ENCODE measurements at regions not wholly inside any gene's neighbourhood (a gene's known extent, or its start where the extent isn't known, plus 50 kb on each side); places are given as distances from the start of the nearest gene placed in this dataset.
A peak's percentile ranks its signal among the peaks of the same experiment; 100 is the strongest.

DNA sequence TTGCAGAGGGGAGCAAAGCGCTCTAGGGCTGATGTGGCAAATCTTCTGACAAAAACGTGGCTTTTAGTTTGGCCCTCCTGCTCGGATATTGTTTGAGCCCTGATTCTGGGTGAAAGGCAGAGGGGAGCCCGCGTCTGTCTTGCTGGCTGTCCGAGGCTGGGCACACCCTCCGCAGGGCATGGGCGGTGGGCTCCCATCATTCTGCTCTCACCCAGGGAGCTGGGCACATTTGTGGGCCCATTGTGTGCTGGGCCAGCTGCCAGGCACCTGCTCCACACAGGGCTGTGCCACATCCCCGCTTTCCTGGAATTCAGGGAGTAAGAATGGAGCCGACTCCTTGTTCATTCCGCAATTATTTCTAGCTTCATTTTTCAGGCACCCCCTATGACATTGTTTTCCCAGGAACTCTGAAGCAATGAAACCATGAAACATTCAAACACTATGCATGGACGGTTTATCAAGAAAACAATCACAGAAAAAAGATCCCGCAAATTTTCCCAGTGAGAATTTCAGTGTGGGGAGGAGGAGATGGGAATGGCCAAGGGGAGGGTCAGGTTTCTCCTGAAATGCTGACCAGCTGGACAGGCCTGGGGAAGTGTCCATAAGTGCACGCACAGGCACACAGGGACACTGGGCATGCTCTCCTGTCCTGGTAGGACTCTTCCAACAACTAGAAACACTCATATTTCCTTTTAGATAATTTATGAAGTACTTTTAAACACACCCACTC, 341.1 kb downstream of the CXCL12 start:
- CTCF ChIA-PET: no interaction called here
- Mint-ChIP-seq H3K27me3 (ENCODE audit: low read depth) (peaks cover 25% of the 10 kb centered on the region), H3K36me3 (ENCODE audit: low read depth) (no peaks in the 10 kb centered on the region), H3K9me3 (ENCODE audit: insufficient read depth) (no peaks in the 10 kb centered on the region), H3K27ac (no peak overlapping the region), H3K4me1 (ENCODE audit: low read depth) (no peaks in the 10 kb centered on the region), H3K4me3 (no peak overlapping the region)
- POLR2A ChIA-PET: no interaction called here
- ATAC-seq (no peak), DNase-seq (no peak)

DNA sequence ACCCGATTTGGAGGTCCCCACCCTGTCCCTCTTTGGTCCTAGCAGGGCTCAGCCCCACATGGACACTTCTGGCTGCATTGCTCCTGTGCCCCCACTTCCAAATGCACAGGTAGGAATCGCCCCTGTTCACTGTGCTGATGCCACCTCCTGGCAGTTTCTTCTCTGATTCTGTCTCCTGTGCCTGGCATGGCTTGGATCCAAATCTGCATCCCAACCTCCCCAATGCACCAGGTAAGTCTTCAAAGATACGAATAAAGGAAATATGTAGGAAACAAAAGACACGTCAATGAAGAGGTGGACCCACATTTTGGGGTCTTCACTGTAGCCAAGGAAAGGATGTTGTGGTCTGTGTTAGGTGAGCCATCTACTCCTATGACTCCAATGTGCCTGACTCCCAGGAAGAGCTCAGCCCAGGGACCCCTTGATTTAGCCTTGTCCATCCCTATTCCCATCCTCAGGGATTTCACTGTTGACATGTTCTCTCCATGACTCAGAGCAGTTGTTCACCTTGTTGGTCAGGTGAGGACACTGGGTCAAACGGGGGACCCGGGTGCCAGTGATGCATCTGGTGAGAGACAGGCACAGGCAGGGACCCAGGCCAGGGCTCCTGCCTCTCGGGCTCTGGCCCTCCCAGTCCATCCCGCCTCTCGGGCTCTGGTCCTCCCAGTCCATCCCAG, 341.8 kb downstream of the CXCL12 start:
- POLR2A ChIA-PET: no interaction called here
- DNase-seq (no peak), ATAC-seq (no peak)
- no peaks in the 10 kb centered on the region for H3K4me1 Mint-ChIP-seq (ENCODE audit: low read depth)
- no peak overlapping the region for H3K27ac Mint-ChIP-seq
- no peaks in the 10 kb centered on the region for H3K36me3 Mint-ChIP-seq (ENCODE audit: low read depth)
- CTCF ChIA-PET: no interaction called here
- H3K4me3 Mint-ChIP-seq: no peak overlapping the region
- no peaks in the 10 kb centered on the region for H3K9me3 Mint-ChIP-seq (ENCODE audit: insufficient read depth)
- peaks cover 25% of the 10 kb centered on the region for H3K27me3 Mint-ChIP-seq (ENCODE audit: low read depth)

DNA sequence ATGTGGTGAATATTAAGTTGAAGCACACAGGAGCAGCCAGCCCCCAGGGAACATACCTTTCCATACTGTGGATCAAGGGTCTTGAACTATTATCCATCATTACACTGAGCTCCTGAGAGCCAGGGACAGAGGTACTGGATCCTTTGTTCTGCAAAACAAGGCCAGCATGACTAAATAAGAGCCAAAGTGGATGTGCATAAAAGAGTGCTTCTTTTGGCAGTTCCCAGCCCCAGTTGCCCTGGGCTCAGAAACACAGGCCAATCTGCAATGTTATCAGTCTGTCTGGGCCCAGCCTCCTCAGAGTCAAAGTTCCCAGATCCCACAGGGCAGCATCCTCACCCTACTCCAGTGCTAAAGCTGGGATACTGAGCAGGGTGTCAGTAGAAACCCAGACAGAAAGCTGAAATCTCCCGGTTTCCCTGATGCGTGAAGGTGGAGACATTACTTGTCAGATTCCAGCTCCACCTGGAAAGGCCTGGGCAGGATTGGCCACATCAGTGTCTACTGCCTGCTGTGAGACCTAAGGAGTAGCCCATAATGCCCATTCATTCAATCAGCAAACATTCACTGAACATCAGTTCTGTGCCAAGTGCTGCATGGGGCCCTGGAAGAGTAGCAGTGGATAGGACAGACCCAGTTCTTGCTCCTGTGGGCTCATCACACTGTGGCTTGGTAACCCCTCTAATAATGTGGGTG, 342.7 kb downstream of the CXCL12 start:
- H3K27me3 Mint-ChIP-seq (ENCODE audit: low read depth): peaks cover 16% of the 10 kb centered on the region
- DNase-seq: no peak
- no peaks in the 10 kb centered on the region for H3K36me3 Mint-ChIP-seq (ENCODE audit: low read depth)
- no peak for ATAC-seq
- ChIA-PET POLR2A (no interaction called here), CTCF (no interaction called here)
- H3K27ac Mint-ChIP-seq: no peak overlapping the region
- no peaks in the 10 kb centered on the region for H3K9me3 Mint-ChIP-seq (ENCODE audit: insufficient read depth)
- no peaks in the 10 kb centered on the region for H3K4me1 Mint-ChIP-seq (ENCODE audit: low read depth)
- H3K4me3 Mint-ChIP-seq: no peak overlapping the region

GRCh38 chr10:44039599-44039998, 345.3 kb downstream of the CXCL12 start:
- Mint-ChIP-seq H3K27me3 (ENCODE audit: low read depth) (peaks cover 14% of the 10 kb centered on the region), H3K36me3 (ENCODE audit: low read depth) (no peaks in the 10 kb centered on the region), H3K4me3 (no peak overlapping the region), H3K4me1 (ENCODE audit: low read depth) (no peaks in the 10 kb centered on the region), H3K9me3 (ENCODE audit: insufficient read depth) (no peaks in the 10 kb centered on the region), H3K27ac (no peak overlapping the region)
- POLR2A ChIA-PET: no interaction called here
- ATAC-seq: no peak
- no peak for DNase-seq
- CTCF ChIA-PET: interaction anchor here (0.9 kb wide), 1 partner anchor 9 kb away, joined by 3 read pairs; no protein-coding TSS in a partner anchor

GRCh38 chr10:44036425-44036824, 348.5 kb downstream of the CXCL12 start:
- no peak overlapping the region for H3K4me3 Mint-ChIP-seq
- no peaks in the 10 kb centered on the region for H3K4me1 Mint-ChIP-seq (ENCODE audit: low read depth)
- CTCF ChIA-PET: no interaction called here
- H3K27ac Mint-ChIP-seq: no peak overlapping the region
- ATAC-seq: no peak
- DNase-seq: no peak
- H3K36me3 Mint-ChIP-seq (ENCODE audit: low read depth): no peaks in the 10 kb centered on the region
- no peaks in the 10 kb centered on the region for H3K9me3 Mint-ChIP-seq (ENCODE audit: insufficient read depth)
- POLR2A ChIA-PET: no interaction called here
- H3K27me3 Mint-ChIP-seq (ENCODE audit: low read depth): peaks cover 20% of the 10 kb centered on the region

DNA sequence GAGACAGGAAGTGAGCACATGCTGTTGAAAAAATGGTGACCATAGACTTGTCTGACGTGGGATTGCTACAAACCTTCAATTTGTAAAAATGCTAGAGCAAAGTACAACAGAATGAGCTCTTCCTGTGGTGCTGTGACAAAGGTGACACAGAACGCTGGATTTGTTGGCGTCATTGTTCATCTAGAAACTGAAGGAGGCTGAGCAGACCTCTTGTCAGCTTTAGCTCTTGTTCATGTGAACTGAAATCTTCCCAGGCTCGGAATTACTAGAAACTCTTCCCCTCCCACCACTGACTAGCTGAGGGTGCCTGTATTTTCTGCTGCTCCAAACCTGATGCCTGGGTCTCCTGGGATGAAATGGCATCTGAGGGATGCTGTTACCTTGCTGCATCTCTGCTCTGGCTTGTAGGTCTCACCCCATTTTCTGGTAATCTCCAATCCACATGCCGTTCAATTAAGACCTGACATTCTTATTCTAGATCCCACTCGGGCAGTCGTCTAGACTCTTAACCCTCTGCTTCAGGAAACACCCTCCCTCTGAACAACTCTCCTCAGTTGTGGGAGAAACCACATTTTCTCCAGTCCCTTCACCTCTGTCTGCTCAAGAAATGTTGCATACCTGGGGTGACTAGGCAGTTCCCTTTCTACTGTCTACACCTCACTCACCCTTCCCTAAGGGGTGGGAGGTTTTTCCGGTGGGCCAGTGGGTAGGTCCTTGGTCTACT, 349.3 kb downstream of the CXCL12 start:
- CTCF ChIA-PET: no interaction called here
- POLR2A ChIA-PET: no interaction called here
- no peaks in the 10 kb centered on the region for H3K9me3 Mint-ChIP-seq (ENCODE audit: insufficient read depth)
- DNase-seq: no peak
- H3K27me3 Mint-ChIP-seq (ENCODE audit: low read depth): peaks cover 16% of the 10 kb centered on the region
- H3K27ac Mint-ChIP-seq: no peak overlapping the region
- H3K4me1 Mint-ChIP-seq (ENCODE audit: low read depth): no peaks in the 10 kb centered on the region
- no peaks in the 10 kb centered on the region for H3K36me3 Mint-ChIP-seq (ENCODE audit: low read depth)
- no peak overlapping the region for H3K4me3 Mint-ChIP-seq
- no peak for ATAC-seq

DNA sequence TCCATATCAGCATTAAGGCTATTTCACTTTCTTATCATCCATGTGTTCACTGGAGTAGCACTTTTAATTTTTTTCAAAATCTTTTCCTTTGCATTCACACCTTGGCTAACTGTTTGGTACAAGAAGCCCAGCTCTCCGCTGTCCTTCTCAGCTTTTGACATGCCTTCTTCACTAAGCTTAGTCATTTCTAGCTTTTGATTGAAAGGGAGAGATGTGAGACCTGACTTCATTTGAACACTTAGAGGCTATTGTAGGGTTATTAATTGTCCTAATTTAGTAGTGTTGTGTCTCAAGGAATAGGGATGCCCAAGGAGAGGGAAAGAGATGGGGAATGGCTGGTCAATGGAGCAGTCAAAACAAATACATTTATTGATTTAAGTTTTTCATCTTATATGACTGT, 350.0 kb downstream of the CXCL12 start:
- ATAC-seq (no peak), DNase-seq (no peak)
- no peak overlapping the region for H3K27ac Mint-ChIP-seq
- CTCF ChIA-PET: no interaction called here
- peaks cover 2% of the 10 kb centered on the region for H3K4me1 Mint-ChIP-seq (ENCODE audit: low read depth)
- POLR2A ChIA-PET: no interaction called here
- H3K4me3 Mint-ChIP-seq: no peak overlapping the region
- peaks cover 12% of the 10 kb centered on the region for H3K27me3 Mint-ChIP-seq (ENCODE audit: low read depth)
- H3K36me3 Mint-ChIP-seq (ENCODE audit: low read depth): no peaks in the 10 kb centered on the region
- no peaks in the 10 kb centered on the region for H3K9me3 Mint-ChIP-seq (ENCODE audit: insufficient read depth)

DNA sequence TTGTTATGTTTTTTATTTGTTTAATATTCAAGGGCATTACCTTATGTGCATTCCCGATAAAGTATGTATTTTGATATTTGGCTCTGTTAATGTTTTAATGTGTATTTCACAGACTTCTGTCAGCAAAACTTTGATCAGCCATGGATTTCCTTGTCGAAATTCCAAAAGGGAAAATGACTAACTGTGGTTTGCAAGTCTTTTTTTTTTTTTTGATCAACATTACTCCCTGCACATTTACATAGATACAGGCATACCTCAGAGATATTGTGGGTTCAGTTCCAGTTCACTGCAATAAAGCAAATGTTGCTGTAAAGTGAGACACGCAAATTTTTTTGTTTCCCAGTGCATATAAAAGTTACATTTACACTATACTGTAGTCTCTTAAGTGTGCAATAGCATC, 351.9 kb downstream of the CXCL12 start:
- Mint-ChIP-seq H3K27me3 (ENCODE audit: low read depth) (peaks cover 12% of the 10 kb centered on the region), H3K4me3 (no peak overlapping the region), H3K36me3 (ENCODE audit: low read depth) (no peaks in the 10 kb centered on the region), H3K9me3 (ENCODE audit: insufficient read depth) (no peaks in the 10 kb centered on the region), H3K27ac (no peak overlapping the region), H3K4me1 (ENCODE audit: low read depth) (peaks cover 4% of the 10 kb centered on the region)
- POLR2A ChIA-PET: no interaction called here
- CTCF ChIA-PET: no interaction called here
- no peak for DNase-seq
- ATAC-seq: no peak

GRCh38 chr10:44032216-44032615, 352.7 kb downstream of the CXCL12 start:
- CTCF ChIA-PET: no interaction called here

DNA sequence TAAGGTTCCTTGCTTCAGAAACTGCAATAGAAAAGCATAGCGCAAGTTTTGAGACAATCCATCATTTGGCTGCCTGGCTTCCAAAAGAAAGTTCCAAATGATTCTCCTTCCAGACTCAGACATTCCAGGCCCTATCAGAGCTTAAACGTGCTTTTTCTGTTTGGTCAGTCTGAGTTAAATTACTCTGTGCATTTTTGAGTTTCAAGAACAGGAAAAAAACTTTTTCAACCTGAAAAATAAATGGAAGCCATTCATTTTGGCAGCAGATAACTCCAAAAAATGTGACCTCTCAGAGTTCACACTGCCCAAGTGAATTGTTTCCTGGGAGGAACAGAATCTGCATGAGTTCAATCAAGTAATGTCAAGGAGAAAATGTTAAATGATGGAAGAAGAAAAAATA, 354.2 kb downstream of the CXCL12 start:
- CTCF ChIA-PET: interaction anchor here (1.1 to 2.2 kb wide), 4 partner anchors 9 to 340 kb away, joined by 3 to 14 read pairs (median 3); no protein-coding TSS in a partner anchor
- H3K9me3 Mint-ChIP-seq (ENCODE audit: insufficient read depth): no peaks in the 10 kb centered on the region
- POLR2A ChIA-PET: no interaction called here

More at GRCh38 chr10:44032216-44032615, 352.7 kb downstream of the CXCL12 start:
- Mint-ChIP-seq H3K36me3 (ENCODE audit: low read depth) (no peaks in the 10 kb centered on the region), H3K4me1 (ENCODE audit: low read depth) (peaks cover 4% of the 10 kb centered on the region), H3K9me3 (ENCODE audit: insufficient read depth) (no peaks in the 10 kb centered on the region), H3K4me3 (no peak overlapping the region), H3K27me3 (ENCODE audit: low read depth) (peaks cover 12% of the 10 kb centered on the region), H3K27ac (no peak overlapping the region)
- ATAC-seq: no peak
- POLR2A ChIA-PET: no interaction called here
- DNase-seq: no peak

DNA sequence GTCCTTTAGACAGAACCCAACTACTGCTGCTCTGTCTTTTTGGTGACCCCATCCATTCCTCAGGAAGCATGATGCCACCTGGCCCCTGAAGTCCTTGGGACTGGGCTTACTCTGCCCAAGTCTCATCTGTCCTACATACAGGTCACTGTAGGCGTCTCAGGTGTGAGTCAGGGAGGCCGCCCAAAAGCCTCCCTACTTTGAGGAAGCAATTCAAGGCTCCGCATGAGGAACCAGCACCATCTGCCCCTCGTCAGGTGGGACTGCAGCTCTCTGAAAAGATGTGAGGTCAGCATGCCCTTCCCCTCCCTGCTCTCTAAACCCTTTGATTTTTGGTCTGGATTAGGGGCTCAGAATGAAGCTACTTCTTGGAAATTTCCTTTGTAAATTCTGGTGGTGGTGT, 354.8 kb downstream of the CXCL12 start:
- Mint-ChIP-seq H3K27ac (no peak overlapping the region), H3K4me3 (no peak overlapping the region), H3K9me3 (ENCODE audit: insufficient read depth) (no peaks in the 10 kb centered on the region), H3K36me3 (ENCODE audit: low read depth) (no peaks in the 10 kb centered on the region), H3K27me3 (ENCODE audit: low read depth) (peaks cover 19% of the 10 kb centered on the region), H3K4me1 (ENCODE audit: low read depth) (peaks cover 4% of the 10 kb centered on the region)
- CTCF ChIA-PET: interaction anchor here (0.7 to 2.2 kb wide), 5 partner anchors 10 to 342 kb away, joined by 3 to 14 read pairs (median 3); no protein-coding TSS in a partner anchor
- POLR2A ChIA-PET: interaction anchor here (0.8 kb wide), 1 partner anchor 340 kb away, joined by 3 read pairs; no protein-coding TSS in a partner anchor
- DNase-seq (peak; percentile 56), ATAC-seq (peak; percentile 61)

More for the DNA sequence above, 354.2 kb downstream of the CXCL12 start:
- Mint-ChIP-seq H3K4me3 (no peak overlapping the region), H3K4me1 (ENCODE audit: low read depth) (peaks cover 4% of the 10 kb centered on the region), H3K27me3 (ENCODE audit: low read depth) (peaks cover 14% of the 10 kb centered on the region), H3K27ac (no peak overlapping the region), H3K36me3 (ENCODE audit: low read depth) (no peaks in the 10 kb centered on the region)
- DNase-seq: no peak
- ATAC-seq: no peak

Measured in activated CD8-positive, alpha-beta T cell treated with anti-CD3 and anti-CD28 coated beads, Interleukin-2, amount 10 ng/mL, durations not matched to agents 7 days and 5 days (primary cell).